ENCODE measurements at regions not wholly inside any gene's neighbourhood (a gene's known extent, or its start where the extent isn't known, plus 50 kb on each side); places are given as distances from the start of the nearest gene placed in this dataset.
A peak's percentile ranks its signal among the peaks of the same experiment; 100 is the strongest.
"Not testable (repeated sequence)": the region's sequence is repeated elsewhere in the genome, so short reads cannot be mapped to it uniquely, and the experiment has no call there.

- DNase-seq (ENCODE audit: low read depth): no peak
Measured at GRCh38 chr18:22699629-22700028, 233.5 kb upstream of the RBBP8 start.

GRCh38 chr18:22700920-22701319, 232.2 kb upstream of the RBBP8 start:
- DNase-seq (ENCODE audit: low read depth): no peak

GRCh38 chr18:22701326-22701725, 231.8 kb upstream of the RBBP8 start:
- DNase-seq (ENCODE audit: low read depth): no peak

GRCh38 chr18:22701795-22702194, 231.3 kb upstream of the RBBP8 start:
- no peak for DNase-seq (ENCODE audit: low read depth)

- no peak for DNase-seq (ENCODE audit: low read depth)
Measured at GRCh38 chr18:22702806-22703205, 230.3 kb upstream of the RBBP8 start.

GRCh38 chr18:22703883-22704585, 229.1 kb upstream of the RBBP8 start:
- peak; percentile 47 for DNase-seq (ENCODE audit: low read depth)

GRCh38 chr18:22704586-22704918, 228.6 kb upstream of the RBBP8 start:
- no peak for DNase-seq (ENCODE audit: low read depth)

- peak; percentile 67 for DNase-seq (ENCODE audit: low read depth)
Measured at GRCh38 chr18:22705328-22705727, 227.8 kb upstream of the RBBP8 start.

- DNase-seq (ENCODE audit: low read depth): not testable (repeated sequence)
Measured at GRCh38 chr18:22706025-22706424, 227.1 kb upstream of the RBBP8 start.

GRCh38 chr18:22709288-22710060, 223.7 kb upstream of the RBBP8 start:
- DNase-seq (ENCODE audit: low read depth): no peak

- DNase-seq (ENCODE audit: low read depth): no peak
Measured at GRCh38 chr18:22710673-22711191, 222.4 kb upstream of the RBBP8 start.

GRCh38 chr18:22711192-22711685, 221.9 kb upstream of the RBBP8 start:
- DNase-seq (ENCODE audit: low read depth): peak; percentile 79

- no peak for DNase-seq (ENCODE audit: low read depth)
Measured at GRCh38 chr18:22713511-22713910, 219.6 kb upstream of the RBBP8 start.

- DNase-seq (ENCODE audit: low read depth): not testable (repeated sequence)
Measured at GRCh38 chr18:22717536-22717935, 215.6 kb upstream of the RBBP8 start.

GRCh38 chr18:22723221-22723620, 209.9 kb upstream of the RBBP8 start:
- DNase-seq (ENCODE audit: low read depth): no peak

GRCh38 chr18:22723773-22724172, 209.4 kb upstream of the RBBP8 start:
- no peak for DNase-seq (ENCODE audit: low read depth)

- no peak for DNase-seq (ENCODE audit: low read depth)
Measured at GRCh38 chr18:22726469-22726868, 206.7 kb upstream of the RBBP8 start.

GRCh38 chr18:22728016-22728415, 205.1 kb upstream of the RBBP8 start:
- DNase-seq (ENCODE audit: low read depth): no peak

- DNase-seq (ENCODE audit: low read depth): no peak
Measured at GRCh38 chr18:22728481-22729105, 204.5 kb upstream of the RBBP8 start.

- no peak for DNase-seq (ENCODE audit: low read depth)
Measured at GRCh38 chr18:22731398-22731797, 201.7 kb upstream of the RBBP8 start.

- no peak for DNase-seq (ENCODE audit: low read depth)
Measured at GRCh38 chr18:22734105-22734661, 198.9 kb upstream of the RBBP8 start.

Measured in Daoy (cell line).